Ishikawa (cell line): ENCODE measurements at regions not wholly inside any gene's neighbourhood (a gene's known extent, or its start where the extent isn't known, plus 50 kb on each side); places are given as distances from the start of the nearest gene placed in this dataset.

Experiments
- CREB1 ChIP-seq: IDR thresholded peaks from 2 replicates; pipeline ENCODE4 v1.6.1; 2012; ENCODE audit warnings: low read depth
- EGR1 ChIP-seq: IDR thresholded peaks from 2 replicates; pipeline ENCODE4 v1.6.1; 2012
- EP300 ChIP-seq: IDR thresholded peaks from 2 replicates; pipeline ENCODE4 v1.6.1; 2012; ENCODE audit warnings: borderline replicate concordance
- MAX ChIP-seq: IDR thresholded peaks from 2 replicates; pipeline ENCODE4 v1.6.1; 2012
- NFIC ChIP-seq: IDR thresholded peaks from 2 replicates; pipeline ENCODE4 v1.6.1; 2012
- REST ChIP-seq: IDR thresholded peaks from 2 replicates; pipeline ENCODE4 v1.6.1; 2012; ENCODE audit warnings: low read depth, mild to moderate bottlenecking
- TAF1 ChIP-seq: IDR thresholded peaks from 2 replicates; pipeline ENCODE4 v1.6.1; 2012; ENCODE audit warnings: low read depth, mild to moderate bottlenecking
- TCF12 ChIP-seq: IDR thresholded peaks from 2 replicates; pipeline ENCODE4 v1.6.1; 2012; ENCODE audit warnings: low read depth
- TEAD4 ChIP-seq: IDR thresholded peaks from 2 replicates; pipeline ENCODE4 v1.6.1; 2012
- USF1 ChIP-seq: IDR thresholded peaks from 2 replicates; pipeline ENCODE4 v1.6.1; 2012
- YY1 ChIP-seq: IDR thresholded peaks from 2 replicates; pipeline ENCODE4 v1.6.1; 2012; ENCODE audit warnings: low read depth
- ZBTB7A ChIP-seq: IDR thresholded peaks from 2 replicates; pipeline ENCODE4 v1.6.1; 2012; ENCODE audit warnings: low read depth

- TF ChIP-seq TEAD4 (no peak), ZBTB7A (no peak), REST (no peak), MAX (no peak), TAF1 (no peak), NFIC (no peak), YY1 (no peak), EP300 (no peak), EGR1 (no peak), USF1 (no peak), CREB1 (no peak), TCF12 (no peak)
Observed at GRCh38 chrX:125131164-125131563, 188.5 kb upstream of the TEX13C start.
